UCSD-AML1 (cell line): ENCODE measurements at regions not wholly inside any gene's neighbourhood (a gene's known extent, or its start where the extent isn't known, plus 50 kb on each side); places are given as distances from the start of the nearest gene placed in this dataset.

ENCODE experiments used
- DNase-seq: peaks from one replicate; lab custom pipeline; 2025; ENCODE audit not compliant: unreplicated experiment; lab: John Stamatoyannopoulos, UW

DNA sequence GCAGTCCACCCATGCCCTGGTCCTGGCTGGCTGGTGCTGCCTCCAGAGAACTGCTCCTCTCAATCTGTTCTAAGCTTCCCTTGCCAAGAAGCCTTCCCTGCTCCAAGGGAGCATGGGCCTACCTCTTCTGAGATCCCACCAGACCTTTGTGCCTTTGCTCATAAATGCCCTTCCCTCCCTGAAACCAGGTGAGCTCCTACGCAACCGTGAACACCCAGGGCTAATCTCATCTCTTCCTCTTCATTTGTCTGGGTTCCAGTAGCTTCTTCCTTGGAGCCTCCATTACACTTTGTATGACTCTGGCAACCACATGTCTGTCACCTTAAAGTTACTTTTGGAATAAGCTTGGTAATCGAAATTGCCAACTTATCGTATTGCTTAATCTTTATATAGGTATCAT is 270.6 kb downstream of the PBX3 start:
- DNase-seq: no peak

DNA sequence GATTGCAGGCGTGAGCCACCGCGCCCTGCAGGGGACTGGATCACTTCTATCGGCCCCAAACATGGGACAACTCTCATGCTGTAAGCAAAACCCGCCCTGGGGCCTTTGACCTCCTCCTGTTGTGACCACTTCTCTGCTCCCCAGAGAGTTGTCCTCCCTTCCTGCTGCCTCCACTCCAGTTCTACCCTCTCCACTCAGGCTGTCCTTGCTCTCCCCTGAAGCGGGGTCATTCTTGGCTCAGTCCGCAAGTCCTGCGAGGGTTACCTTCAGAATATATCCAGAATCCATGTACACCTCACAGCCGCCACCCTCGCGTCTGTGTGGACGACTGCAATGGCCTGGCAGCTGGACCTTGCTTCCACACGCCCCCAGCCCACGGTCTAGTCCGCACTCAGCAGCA is 273.7 kb downstream of the PBX3 start:
- DNase-seq: no peak

DNA sequence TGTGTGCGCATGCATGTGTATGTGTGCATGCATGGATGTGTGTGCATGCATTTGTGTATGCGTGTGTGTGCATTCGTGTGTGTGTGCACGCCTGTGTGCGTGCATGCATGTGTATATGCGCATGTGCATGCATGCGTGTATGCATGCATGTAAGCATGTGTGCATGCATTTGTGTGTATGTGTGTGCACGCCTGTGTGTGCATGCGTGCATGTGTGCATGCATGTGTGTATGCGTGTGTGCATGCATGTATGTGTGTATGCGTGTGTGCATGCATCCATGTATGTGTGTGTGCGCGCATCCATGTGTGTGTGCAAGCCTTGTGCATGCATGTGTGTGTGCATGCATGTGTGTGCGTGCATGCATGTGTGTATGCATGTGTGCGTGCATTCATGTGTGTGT is 276.8 kb downstream of the PBX3 start:
- no peak for DNase-seq

DNA sequence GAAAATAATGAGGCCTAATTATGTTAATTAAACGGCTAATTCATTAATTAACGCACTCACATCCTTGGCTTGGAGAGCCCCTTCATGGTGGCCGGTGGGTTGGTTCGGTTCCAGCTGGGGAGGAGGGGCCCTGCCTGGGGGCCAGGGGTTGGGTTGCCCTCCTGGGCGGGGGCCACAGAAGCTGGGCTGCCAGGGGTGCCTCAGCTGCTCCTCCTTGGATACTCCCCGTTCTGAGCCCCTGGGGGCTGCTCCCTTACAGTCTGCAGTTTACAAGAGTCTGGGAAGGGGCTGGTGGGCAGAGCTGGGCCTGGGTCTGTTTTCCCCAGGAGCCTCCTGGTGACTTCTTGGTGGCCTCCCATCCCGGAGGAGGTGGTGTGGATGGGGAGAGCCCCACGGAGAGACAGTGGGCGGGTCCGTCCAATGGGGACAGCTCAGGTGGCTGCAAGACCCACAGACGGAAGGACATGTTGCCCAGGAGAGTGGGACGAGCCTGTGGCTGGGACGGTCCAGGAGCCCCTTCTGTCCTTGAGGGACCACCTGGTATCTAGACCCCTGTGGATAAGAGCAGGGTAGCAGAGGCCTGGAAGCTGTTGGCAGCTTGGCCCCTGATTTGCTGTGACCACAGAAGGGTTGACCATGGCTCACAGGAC is 277.5 kb downstream of the PBX3 start:
- no peak for DNase-seq

DNA sequence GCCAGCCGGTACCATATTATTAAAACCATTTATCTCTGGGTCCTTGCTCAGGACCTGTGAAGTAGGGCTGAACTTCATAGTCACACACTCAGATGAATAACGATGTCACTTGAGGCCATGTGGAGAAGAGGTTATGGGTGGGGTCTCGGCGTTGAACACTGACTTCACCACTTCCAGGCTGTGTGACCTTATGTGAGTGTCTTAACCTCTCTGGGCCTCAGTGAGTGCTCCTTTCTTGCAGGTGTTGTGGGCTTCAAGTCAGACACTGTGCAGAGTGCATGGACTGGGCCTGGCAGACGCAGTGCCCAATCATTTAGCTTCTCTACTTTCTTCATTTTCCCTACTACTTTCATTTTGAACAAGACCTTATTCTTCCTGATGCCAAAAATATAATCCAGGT is 278.8 kb downstream of the PBX3 start:
- DNase-seq: no peak

DNA sequence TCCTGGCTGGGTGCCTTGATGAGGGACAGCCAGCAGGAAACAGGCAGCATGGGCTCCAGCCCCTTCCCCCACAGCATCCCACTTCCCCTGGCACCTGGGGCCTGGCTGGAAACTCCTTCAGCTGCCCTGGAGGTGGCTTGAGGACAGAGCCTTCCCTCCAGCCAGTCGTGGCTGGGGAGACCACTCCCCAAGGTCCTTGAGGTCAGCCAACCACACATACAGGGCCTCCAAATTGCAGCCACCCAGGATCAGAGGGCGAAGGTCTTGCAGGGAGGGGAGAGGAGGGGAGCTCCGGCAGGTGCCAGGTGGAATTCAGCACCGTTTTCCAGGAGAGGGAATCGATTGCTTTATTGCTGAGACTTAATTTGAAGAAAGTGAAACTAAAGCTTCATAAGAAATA is 280.4 kb downstream of the PBX3 start:
- DNase-seq: no peak

DNA sequence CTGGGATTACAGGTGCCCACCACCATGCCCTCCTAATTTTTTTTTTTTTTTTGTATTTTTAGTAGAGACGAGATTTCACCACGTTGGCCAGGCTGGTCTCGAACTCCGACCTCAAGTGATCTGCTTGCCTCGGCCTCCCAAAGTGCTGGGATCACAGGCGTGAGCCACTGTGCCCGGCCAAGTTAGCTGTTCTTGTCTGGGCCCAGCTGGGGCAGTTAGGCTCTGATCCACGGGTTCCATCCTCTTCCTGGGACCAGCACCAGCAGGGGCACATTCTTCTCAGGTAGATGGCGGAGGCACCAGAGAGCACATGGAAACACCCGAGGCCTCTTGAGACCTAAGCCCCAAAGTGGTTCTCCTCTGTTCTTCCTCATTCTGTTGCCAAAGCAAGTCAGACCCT is 281.6 kb downstream of the PBX3 start:
- DNase-seq: no peak

DNA sequence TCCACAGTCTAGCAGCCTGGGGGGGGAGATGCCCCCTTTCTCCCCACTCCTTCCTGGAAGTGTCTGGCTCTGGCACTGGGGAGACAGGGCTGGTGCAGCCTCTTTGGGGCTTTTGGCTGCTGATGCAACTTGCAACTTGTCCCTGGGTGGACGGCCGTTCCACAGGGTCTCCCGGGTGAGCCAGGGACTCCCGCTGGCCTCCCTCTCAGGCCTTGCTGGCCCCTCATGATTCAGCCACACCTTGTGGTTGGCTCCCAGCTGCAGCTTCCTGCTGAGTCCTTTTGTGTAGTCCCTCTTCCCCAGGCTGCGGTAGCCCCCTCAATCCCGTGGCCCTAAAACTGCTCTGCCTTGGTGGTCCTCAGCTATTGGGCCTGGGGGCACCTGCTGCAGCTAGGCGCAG is 283.5 kb downstream of the PBX3 start:
- DNase-seq: no peak

DNA sequence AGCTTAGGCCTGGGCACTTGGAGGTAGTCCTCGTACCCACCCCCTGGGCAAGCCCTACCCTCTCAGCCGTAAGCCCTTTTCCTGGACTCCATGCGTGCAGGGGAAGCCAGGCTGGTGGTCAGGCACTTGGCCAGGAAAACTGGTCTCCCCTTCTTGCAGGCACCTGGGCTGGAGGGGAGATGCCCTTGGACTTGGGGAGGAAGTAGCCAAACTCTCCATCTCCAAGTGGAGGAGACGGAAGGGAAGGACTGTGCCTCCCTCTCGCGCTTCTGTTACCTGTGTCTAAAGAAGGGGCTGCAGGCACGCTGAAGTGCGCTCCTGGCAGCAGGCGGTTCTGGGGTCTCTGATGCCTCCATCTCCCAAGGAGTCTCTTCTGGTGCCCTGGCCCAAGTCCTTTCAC is 283.9 kb downstream of the PBX3 start:
- no peak for DNase-seq

DNA sequence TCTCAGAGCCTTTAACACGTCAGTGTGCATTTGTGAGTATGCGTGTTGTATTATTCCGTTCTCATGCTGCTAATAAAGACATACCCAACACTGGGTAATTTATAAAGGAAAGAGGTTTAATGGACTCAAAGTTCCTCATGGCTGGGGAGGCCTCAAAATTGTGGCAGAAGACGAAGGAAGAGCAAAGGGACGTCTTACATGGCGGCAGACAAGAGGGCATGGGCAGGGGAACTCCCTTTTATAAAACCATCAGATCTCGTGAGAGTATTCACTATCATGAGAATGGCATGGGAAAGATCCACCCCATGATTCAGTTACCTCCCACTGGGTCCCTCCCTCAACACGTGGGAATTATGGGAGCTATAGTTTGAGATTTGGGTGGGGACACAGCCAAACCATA is 285.0 kb downstream of the PBX3 start:
- no peak for DNase-seq

DNA sequence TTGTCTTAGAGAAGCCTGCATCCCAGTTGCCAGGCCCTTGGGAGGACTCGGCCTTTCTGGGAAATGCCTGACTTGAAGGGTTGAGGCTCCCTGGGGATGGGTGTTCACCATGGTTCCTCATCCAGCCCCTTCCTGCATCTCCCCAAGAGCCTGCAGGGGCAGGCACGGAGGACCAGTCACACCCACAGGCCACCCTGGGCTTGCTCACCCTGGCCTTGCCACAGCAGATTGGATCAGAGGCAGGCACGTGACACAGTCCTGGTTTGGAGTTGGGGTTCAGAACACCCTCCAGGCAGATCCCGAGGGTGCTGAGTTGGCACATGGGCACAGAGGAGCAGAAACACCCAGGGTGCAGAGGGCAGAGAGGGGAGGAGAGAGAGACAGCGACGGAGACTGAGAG is 286.1 kb downstream of the PBX3 start:
- no peak for DNase-seq

DNA sequence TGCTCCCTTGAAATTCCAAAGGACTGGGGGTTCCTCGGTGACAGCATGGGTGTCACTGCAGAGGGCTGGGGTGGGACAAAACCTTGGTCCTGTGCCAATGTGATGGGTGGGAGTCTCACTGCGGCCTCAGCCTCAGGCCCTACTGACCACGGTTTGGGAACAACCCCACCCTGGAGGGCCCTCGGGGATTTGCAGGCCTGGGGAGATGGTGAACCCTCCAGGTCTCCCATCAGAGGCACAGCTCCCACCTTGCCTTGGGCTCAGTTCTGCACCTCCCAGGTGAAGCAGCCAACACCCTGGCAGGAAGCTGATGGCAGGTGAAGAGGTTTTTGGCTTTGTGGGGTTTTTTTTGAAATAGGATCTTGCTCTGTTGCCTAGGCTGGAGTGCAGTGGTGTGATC is 286.8 kb downstream of the PBX3 start:
- no peak for DNase-seq

DNA sequence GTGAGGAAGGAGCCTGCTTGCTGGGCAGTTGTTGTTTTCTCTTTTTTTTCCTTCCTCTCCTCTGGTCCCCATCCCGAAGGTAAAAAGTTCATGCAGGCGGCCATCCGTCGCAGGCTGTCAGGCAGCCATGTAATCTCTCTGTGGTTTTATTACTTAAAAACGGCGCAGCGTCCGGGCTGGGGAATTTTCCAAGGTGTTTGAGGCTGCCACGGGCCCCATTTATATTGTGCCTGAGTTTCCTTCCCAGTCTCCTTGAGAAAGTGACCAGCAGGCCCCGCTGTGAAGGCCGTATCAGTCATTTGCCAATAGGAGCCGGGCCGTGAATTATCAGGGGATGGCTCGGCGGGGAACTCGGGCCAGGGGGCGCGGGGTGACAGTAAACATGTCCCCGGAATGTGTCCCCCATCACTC is 289.7 kb downstream of the PBX3 start:
- no peak for DNase-seq

DNA sequence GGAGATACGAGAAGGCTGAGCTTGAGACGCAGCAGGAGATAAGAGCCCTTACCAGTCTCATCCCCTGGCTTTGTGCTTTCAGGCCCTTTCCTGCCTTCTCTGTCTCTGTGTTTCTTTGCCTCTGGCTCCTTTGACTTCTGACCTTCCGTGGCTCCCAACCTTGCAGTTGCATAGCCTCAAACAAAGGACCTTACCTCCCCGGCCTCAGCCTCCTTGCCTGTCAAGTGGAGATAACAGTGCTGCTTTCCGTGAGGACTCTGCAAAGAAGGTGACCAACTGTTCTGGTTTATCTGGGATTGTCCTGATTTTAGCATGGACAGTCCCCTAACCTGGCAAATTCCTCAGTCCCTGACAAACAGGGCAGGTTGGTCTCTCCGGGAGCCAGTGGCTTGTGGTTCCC is 287.8 kb upstream of the MVB12B start:
- DNase-seq: no peak

DNA sequence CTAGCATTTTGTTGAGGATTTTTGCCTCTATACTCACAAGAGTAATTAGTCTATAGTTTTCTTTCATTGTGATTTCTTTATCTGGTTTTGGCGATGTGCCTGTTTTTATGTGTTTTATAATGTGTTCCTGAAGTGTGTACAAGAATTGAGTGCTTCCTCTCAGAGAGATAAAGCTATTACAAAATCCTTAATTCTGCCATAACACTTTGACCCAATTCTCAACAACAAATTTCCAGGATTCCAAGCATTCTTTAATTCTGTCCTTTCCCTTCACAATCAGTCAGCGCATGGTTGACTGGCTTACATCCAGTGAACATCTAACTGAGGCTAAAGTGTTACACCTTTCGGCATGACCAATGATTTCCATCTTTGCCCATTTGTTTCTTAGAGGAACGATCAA is 282.9 kb upstream of the MVB12B start:
- DNase-seq: no peak

DNA sequence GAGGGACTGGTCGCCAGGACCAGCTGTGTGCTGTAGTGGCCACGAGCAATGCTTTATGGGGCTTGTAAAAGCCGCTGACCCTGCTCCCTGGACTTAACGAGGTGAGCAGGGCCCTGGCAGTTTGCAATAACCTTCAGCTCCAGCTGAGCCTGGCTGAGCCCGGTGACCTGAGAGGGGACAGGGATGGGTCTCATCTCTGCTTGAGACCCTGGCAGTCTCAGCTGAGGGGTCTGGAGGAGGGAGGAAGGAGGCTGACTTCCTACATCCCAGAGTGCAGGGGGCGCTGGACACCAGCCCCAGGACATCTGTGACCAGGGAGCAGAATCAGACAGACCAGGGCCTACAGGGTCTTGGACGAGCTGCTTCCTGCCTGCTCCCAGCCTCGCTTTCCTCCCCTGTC is 277.5 kb upstream of the MVB12B start:
- no peak for DNase-seq

DNA sequence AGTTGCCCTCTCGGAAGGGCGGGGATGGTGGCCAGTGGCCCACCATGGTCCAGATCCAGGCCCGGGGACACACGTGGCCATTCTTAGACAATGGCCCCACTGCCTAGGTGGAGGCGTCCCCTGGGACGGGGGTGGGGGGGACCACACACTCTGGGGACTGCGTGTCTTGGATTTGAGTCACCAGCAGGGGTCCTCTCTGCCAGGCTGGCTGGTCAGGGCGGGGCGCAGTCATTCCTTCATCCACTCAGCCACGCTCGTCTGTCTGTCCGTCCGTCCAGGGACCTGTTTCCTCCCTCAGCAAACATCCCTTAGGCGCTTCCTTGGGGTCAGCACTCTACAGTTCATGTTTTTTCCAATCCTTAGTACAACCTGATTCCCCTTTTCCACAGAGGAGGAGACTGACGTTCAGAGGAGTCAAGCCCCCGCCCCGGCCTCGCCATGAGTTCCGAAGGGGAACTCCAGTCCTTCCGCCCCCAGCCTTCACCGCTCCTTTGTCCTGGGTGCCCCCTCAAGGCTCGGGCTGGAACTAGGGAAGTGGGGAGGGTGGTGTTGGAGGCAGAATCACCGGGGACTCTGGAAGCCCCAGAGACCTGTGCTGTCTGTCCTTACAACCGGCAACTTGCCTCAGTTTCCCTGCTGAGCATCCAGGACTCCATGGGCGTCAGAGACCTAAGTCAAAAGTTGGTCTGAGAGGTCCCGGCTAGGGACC is 276.6 kb upstream of the MVB12B start:
- no peak for DNase-seq

DNA sequence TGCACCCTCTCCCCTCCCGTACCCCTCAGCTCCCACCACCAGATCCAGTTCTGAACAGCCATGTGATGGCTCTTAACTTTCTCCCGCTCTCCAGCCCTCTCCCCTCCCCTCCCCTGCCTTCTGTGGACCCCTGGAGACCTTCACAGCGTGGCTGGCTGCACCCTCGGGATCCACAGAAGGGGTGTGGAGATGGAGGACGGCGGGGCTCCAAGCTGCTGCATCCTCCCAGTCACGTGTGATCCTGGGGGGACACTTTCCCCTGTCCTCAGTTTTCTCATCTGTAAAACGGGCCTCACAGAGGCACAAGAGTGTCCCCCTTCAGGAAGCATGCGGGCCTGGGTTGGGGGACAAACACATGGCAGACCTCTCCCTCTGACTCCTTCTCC is 276.0 kb upstream of the MVB12B start:
- DNase-seq: no peak

DNA sequence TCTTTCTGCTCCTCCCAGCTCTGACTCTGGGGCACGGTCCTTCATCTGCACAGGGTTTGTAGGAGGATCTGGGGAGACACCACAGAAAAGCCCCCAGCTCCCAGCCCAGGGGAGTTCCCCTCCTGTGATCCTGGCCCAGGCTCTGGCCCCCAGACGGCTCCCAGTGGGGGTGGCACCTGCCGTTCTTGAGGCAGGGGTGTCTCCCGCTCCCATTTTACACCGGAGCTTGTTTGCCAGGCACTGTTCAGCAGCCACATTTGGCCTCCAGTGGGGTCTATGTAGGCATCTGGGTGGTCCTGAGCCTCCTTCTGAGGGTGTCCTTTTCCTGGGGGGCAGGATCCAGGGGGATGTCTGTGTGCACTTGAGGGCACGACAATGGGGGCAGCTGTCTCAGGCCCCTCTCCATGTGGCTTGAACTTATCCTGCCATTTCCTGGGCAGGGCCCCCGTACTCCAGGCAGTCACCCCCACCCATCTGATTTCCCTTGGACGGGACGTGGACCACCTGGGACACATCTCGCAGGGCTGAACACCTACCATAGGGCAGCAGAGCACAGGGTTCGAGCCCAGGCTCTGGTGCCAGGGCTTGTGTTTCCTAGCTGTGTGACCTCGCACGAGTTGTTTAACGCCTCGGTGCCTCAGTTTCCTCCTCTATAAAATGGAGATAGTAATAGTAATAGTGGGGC is 275.0 kb upstream of the MVB12B start:
- DNase-seq: no peak

DNA sequence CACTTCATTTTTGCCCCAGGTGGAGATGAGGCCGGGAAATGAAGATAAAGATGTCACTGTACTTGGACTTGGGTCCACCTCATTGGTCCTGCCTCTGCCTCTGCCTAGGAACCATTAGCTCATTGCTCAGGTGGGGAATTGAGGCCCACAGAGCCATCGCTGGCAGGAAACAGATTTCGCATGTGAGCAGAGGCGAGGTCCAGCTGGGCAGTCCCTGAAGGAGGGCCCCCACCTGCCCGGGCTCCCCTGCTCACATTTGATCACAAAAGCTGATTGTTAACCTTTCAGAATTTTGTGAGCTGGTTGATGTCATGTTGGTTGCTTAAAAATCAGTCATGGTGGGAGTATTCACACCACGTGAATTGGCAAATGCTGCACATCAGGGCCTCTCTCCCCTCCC is 273.8 kb upstream of the MVB12B start:
- DNase-seq: no peak

DNA sequence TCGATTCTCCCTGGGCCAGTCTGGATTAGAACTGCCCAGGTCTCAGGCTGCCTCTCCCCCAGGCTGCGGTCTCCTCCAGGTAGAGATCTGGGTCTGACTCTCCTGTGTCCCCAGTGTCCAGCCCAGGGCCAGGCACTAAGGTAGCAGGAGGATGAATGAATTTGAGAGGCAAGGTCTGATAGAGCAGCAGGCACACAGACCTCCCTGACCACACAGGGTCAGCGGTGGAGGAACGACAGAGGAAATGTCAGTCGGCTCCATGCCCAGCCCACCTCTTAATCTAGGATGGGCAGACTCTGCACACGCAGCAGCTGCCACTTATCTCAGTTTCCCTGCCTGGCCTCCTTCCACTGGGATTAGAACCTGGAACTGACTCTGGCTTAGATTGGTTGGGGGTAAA is 272.7 kb upstream of the MVB12B start:
- no peak for DNase-seq

DNA sequence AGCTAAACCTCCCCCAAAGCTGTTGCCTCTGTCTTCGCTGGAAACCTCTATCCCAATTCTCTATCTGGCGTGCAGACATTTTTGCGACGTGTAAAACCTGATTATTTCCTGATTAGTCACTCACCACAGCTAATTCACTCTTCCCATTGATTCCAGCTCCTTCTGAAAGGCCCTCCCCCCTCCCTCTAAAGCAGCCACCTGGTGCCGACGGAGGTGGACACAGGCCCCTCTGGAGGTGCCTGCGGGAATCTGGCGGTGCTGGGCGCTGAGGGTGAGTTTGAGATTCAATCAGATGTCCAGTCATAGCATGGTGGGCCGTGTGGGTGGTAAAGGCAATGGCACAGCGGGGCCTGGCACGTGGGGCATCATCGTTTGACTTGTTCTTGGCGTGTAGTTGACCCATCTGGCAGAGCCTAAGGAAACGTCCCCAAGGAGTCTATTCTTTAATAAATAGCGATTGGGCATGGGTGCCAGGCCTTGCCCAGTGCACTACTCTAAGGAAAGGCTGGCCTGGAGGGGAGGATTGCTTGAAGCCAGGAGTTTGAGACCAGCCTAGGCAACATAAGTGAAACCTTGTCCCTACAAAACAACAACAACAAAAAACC is 271.1 kb upstream of the MVB12B start:
- DNase-seq: no peak
